ENCODE measurements at regions not wholly inside any gene's neighbourhood (a gene's known extent, or its start where the extent isn't known, plus 50 kb on each side); places are given as distances from the start of the nearest gene placed in this dataset.

GRCh38 chr2:103264058-103264768 is 502.4 kb downstream of the TMEM182 start:
- TF ChIP-seq JUN (IDR thresholded peaks at IDR 0.05; ENCODE audit: borderline replicate concordance, insufficient read depth, insufficient read length, low read depth) (no peak), CTCF (IDR thresholded peaks at IDR 0.05; ENCODE audit: extremely low read depth in 1 of 2, insufficient read depth in 1 of 2, low read depth in 1 of 2, low read length in 2 of 2) (no peak), POLR2A (IDR thresholded peaks at IDR 0.05; ENCODE audit: low read depth, low read length) (no peak), FOS (IDR thresholded peaks at IDR 0.05; ENCODE audit: borderline replicate concordance, insufficient read depth, low read length) (no peak), POLR2AphosphoS5 (IDR thresholded peaks at IDR 0.05; ENCODE audit: insufficient read depth, low read depth, low read length) (no peak), EZH2 (IDR thresholded peaks at IDR 0.05; ENCODE audit: borderline replicate concordance, low read depth, low read length, severe bottlenecking) (no peak), GATA2 (IDR thresholded peaks at IDR 0.05; ENCODE audit: insufficient read depth, insufficient read length, low read depth, low read length) (no peak), MYC (IDR thresholded peaks at IDR 0.05; ENCODE audit: low read depth, low read length) (no peak)

Measured in endothelial cell of umbilical vein (primary cell).